H9 (cell line): ENCODE measurements at regions not wholly inside any gene's neighbourhood (a gene's known extent, or its start where the extent isn't known, plus 50 kb on each side); places are given as distances from the start of the nearest gene placed in this dataset.

Experiments used
- DNase-seq: peaks from one replicate; pipeline ENCODE4 v3.0.0-alpha.2; 2017
- H2AFZ ChIP-seq: one replicate; pipeline ENCODE4 v1.6.1; 2013; ENCODE audit warnings: mild to moderate bottlenecking, low read length, control low read depth, moderate library complexity
- H2AK5ac ChIP-seq: 2 replicates; pipeline ENCODE4 v1.6.1; 2013; ENCODE audit warnings: low read length, control low read depth, mixed read lengths; ENCODE audit not compliant: insufficient read length
- H2BK120ac ChIP-seq: one replicate; pipeline ENCODE4 v1.6.1; 2013; ENCODE audit warnings: low read depth, mild to moderate bottlenecking, low read length, control low read depth, inconsistent platforms; ENCODE audit not compliant: poor library complexity, severe bottlenecking
- H2BK12ac ChIP-seq: 2 replicates; pipeline ENCODE4 v1.6.1; 2013; ENCODE audit warnings: low read length, control low read depth, mixed read lengths, low read depth; ENCODE audit not compliant: insufficient read length
- H2BK15ac ChIP-seq: 2 replicates; pipeline ENCODE4 v1.6.1; 2013; ENCODE audit warnings: low read depth, low read length, control low read depth
- H2BK20ac ChIP-seq: one replicate; pipeline ENCODE4 v1.6.1; 2013; ENCODE audit warnings: low read depth, mild to moderate bottlenecking, low read length, control low read depth, inconsistent platforms; ENCODE audit not compliant: poor library complexity, severe bottlenecking
- H2BK5ac ChIP-seq: 2 replicates; pipeline ENCODE4 v1.6.1; 2013; ENCODE audit warnings: low read length, control low read depth, mixed read lengths; ENCODE audit not compliant: insufficient read length
- H3K14ac ChIP-seq: 2 replicates; pipeline ENCODE4 v1.6.1; 2013; ENCODE audit warnings: low read length, control low read depth; ENCODE audit not compliant: insufficient read depth
- H3K18ac ChIP-seq: 2 replicates; pipeline ENCODE4 v1.6.1; 2013; ENCODE audit warnings: low read depth, mild to moderate bottlenecking, mixed read lengths, low read length, control low read depth; ENCODE audit not compliant: insufficient read length
- H3K23ac ChIP-seq: 2 replicates; pipeline ENCODE4 v1.6.1; 2013; ENCODE audit warnings: low read length, control low read depth, mixed read lengths, low read depth; ENCODE audit not compliant: insufficient read length
- H3K23me2 ChIP-seq: 2 replicates; pipeline ENCODE4 v1.6.1; 2013; ENCODE audit warnings: low read depth, mild to moderate bottlenecking, mixed read lengths, low read length, control low read depth; ENCODE audit not compliant: insufficient read length, poor library complexity, severe bottlenecking
- H3K27ac ChIP-seq: 2 replicates; pipeline ENCODE4 v1.5.1; 2013; ENCODE audit warnings: low read length, control low read depth, mixed read lengths, low read depth; ENCODE audit not compliant: insufficient read length
- H3K27me3 ChIP-seq: 2 replicates; pipeline ENCODE4 v1.6.1; 2013; ENCODE audit warnings: low read length, control low read depth, inconsistent platforms; ENCODE audit not compliant: insufficient read depth
- H3K4ac ChIP-seq: 2 replicates; pipeline ENCODE4 v1.6.1; 2013; ENCODE audit warnings: low read depth, mild to moderate bottlenecking, control low read depth, inconsistent platforms, low read length, moderate library complexity
- H3K4me1 ChIP-seq: 2 replicates; pipeline ENCODE4 v1.6.1; 2013; ENCODE audit warnings: low read length, control low read depth, inconsistent platforms; ENCODE audit not compliant: insufficient read depth
- H3K4me2 ChIP-seq: 2 replicates; pipeline ENCODE4 v1.6.1; 2013; ENCODE audit warnings: low read length, control low read depth, mixed read lengths; ENCODE audit not compliant: insufficient read length, insufficient read depth
- H3K56ac ChIP-seq: 2 replicates; pipeline ENCODE4 v1.6.1; 2013; ENCODE audit warnings: low read depth, mild to moderate bottlenecking, mixed read lengths, low read length, control low read depth; ENCODE audit not compliant: insufficient read length
- H3K79me1 ChIP-seq: 2 replicates; pipeline ENCODE4 v1.6.1; 2013; ENCODE audit warnings: low read depth, mild to moderate bottlenecking, moderate library complexity, low read length, control low read depth, inconsistent platforms; ENCODE audit not compliant: insufficient read depth, poor library complexity, severe bottlenecking
- H3K79me2 ChIP-seq: 2 replicates; pipeline ENCODE4 v1.6.1; 2013; ENCODE audit warnings: low read length, control low read depth, inconsistent platforms; ENCODE audit not compliant: insufficient read depth
- H3K9ac ChIP-seq: 2 replicates; pipeline ENCODE4 v1.6.1; 2013; ENCODE audit warnings: low read length, control low read depth, mixed read lengths; ENCODE audit not compliant: insufficient read length; ENCODE audit errors: extremely low read depth
- H3K9me3 ChIP-seq: one replicate; pipeline ENCODE4 v1.6.1; 2013; ENCODE audit warnings: low read depth, low read length, inconsistent platforms; ENCODE audit not compliant: control insufficient read depth
- H3T11ph ChIP-seq: one replicate; pipeline ENCODE4 v1.6.1; 2013; ENCODE audit warnings: mild to moderate bottlenecking, low read length, control low read depth, inconsistent platforms
- H4K20me1 ChIP-seq: one replicate; pipeline ENCODE4 v1.6.1; 2013; ENCODE audit not compliant: control insufficient read depth, insufficient read length, insufficient read depth
- H4K5ac ChIP-seq: 2 replicates; pipeline ENCODE4 v1.6.1; 2013; ENCODE audit warnings: low read depth, mild to moderate bottlenecking, mixed read lengths, low read length, control low read depth; ENCODE audit not compliant: insufficient read length
- H4K8ac ChIP-seq: replicated peaks from 2 replicates; pipeline ENCODE4 v1.6.1; 2013; ENCODE audit warnings: low read length, control low read depth, mixed read lengths, low read depth; ENCODE audit not compliant: insufficient read length
- H4K91ac ChIP-seq: 2 replicates; pipeline ENCODE4 v1.6.1; 2013; ENCODE audit warnings: low read depth, mild to moderate bottlenecking, moderate library complexity, mixed read lengths, low read length, control low read depth; ENCODE audit not compliant: insufficient read length
- H3K27ac Mint-ChIP-seq, 3 experiments: 2 replicates in 2 of 3; 3 replicates in 1 of 3; pipeline ENCODE4 v1.8.0; 2020 to 2021; ENCODE audit warnings: mixed read lengths in 3 of 3, mild to moderate bottlenecking in 1 of 3, moderate library complexity in 1 of 3
- H3K27me3 Mint-ChIP-seq: 2 replicates; pipeline ENCODE4 v1.8.0; 2021; ENCODE audit warnings: low read depth, mild to moderate bottlenecking, moderate library complexity, mixed read lengths
- H3K36me3 Mint-ChIP-seq, 3 experiments: 2 replicates in 2 of 3; 3 replicates in 1 of 3; pipeline ENCODE4 v1.8.0; 2020 to 2021; ENCODE audit warnings: low read depth in 3 of 3, mixed read lengths in 3 of 3; ENCODE audit not compliant: insufficient read depth in 1 of 3
- H3K4me1 Mint-ChIP-seq, 2 experiments: 2 replicates each; pipeline ENCODE4 v1.8.0; 2020; ENCODE audit warnings: mixed read lengths in 2 of 2
- H3K4me3 Mint-ChIP-seq, 2 experiments: 2 replicates in 1 of 2; 3 replicates in 1 of 2; pipeline ENCODE4 v1.8.0; 2020 to 2021; ENCODE audit warnings: mild to moderate bottlenecking in 2 of 2, mixed read lengths in 2 of 2, moderate library complexity in 1 of 2
- H3K9me3 Mint-ChIP-seq, 2 experiments: 2 replicates in 1 of 2; 3 replicates in 1 of 2; pipeline ENCODE4 v1.8.0; 2020; ENCODE audit warnings: mild to moderate bottlenecking in 2 of 2, mixed read lengths in 2 of 2, moderate library complexity in 1 of 2
- CTCF ChIP-seq: fragments of 200-600 bp; sonication (generic); conservative IDR thresholded peaks from 3 replicates; pipeline ENCODE4 v1.8.0; 2021; ENCODE audit warnings: antibody characterized with exemption, mild to moderate bottlenecking
- WGBS: extraction: QIAGEN DNeasy Blood & Tissue Kit; methylation state at CpG from one replicate; pipeline ENCODE4 v1.1.7; 2013; ENCODE audit warnings: missing lambda C conversion rate, low lambda C conversion rate, mixed read lengths; ENCODE audit not compliant: insufficient read length; ENCODE audit errors: extremely low coverage; 5-methylcytosine and 5-hydroxymethylcytosine counted together

- no peak overlapping the region for H3K27ac ChIP-seq
- H3K4me3 Mint-ChIP-seq = no peak overlapping the region
- H3K23ac ChIP-seq = no peak overlapping the region
- H4K91ac ChIP-seq = no peak overlapping the region
- no peaks in the 10 kb centered on the region for H3K9me3 ChIP-seq
- no peak overlapping the region for H2BK120ac ChIP-seq
- no peak for TF ChIP-seq CTCF
- no peaks in the 10 kb centered on the region for H3K4me1 Mint-ChIP-seq
- no peak overlapping the region for H3K14ac ChIP-seq
- H3K9me3 Mint-ChIP-seq = no peaks in the 10 kb centered on the region; a peak in 1 of 5 replicates
- no peak overlapping the region for H3K4ac ChIP-seq
- WGBS = no CpG with 5 or more reads among the region's 2 CpGs
- H3K4me2 ChIP-seq = no peak overlapping the region
- H2BK20ac ChIP-seq = no peak overlapping the region
- no peaks in the 10 kb centered on the region for H3K36me3 Mint-ChIP-seq
- no peaks in the 10 kb centered on the region for H3K79me1 ChIP-seq
- no peak overlapping the region for H3K18ac ChIP-seq
- H3K79me2 ChIP-seq = no peaks in the 10 kb centered on the region
- H4K20me1 ChIP-seq = no peaks in the 10 kb centered on the region
- no peak overlapping the region for H3T11ph ChIP-seq
- DNase-seq = no peak
- H3K23me2 ChIP-seq = no peaks in the 10 kb centered on the region
- no peak overlapping the region for H4K8ac ChIP-seq
- H3K27me3 Mint-ChIP-seq = no peaks in the 10 kb centered on the region
- H3K27ac Mint-ChIP-seq = no peak overlapping the region
- H3K4me1 ChIP-seq = no peaks in the 10 kb centered on the region
- H2BK12ac ChIP-seq = no peak overlapping the region
- H4K5ac ChIP-seq = no peak overlapping the region
- H2AK5ac ChIP-seq = no peak overlapping the region
- no peak overlapping the region for H3K9ac ChIP-seq
- H2AFZ ChIP-seq = no peak overlapping the region
- H2BK5ac ChIP-seq = no peak overlapping the region
- no peak overlapping the region for H2BK15ac ChIP-seq
- H3K56ac ChIP-seq = no peak overlapping the region
- no peaks in the 10 kb centered on the region for H3K27me3 ChIP-seq
These were observed 273.4 kb upstream of the MIR17HG start for GRCh38 chr13:91074091-91074490.
